22Rv1 (cell line): ENCODE measurements at regions not wholly inside any gene's neighbourhood (a gene's known extent, or its start where the extent isn't known, plus 50 kb on each side); places are given as distances from the start of the nearest gene placed in this dataset.
"Not testable (repeated sequence)": the region's sequence is repeated elsewhere in the genome, so short reads cannot be mapped to it uniquely, and the experiment has no call there.

Source experiments
- H3K27ac ChIP-seq: fragments of 450-650 bp; 2 replicates; pipeline ENCODE4 v1.5.1; 2017
- ZFX ChIP-seq: fragments of 450-650 bp; IDR thresholded peaks from 2 replicates; pipeline ENCODE4 v1.6.1; 2017; ENCODE audit warnings: antibody characterized with exemption, borderline replicate concordance
- TF ChIP-seq, protein P1 (sequence below): fragments of 450-650 bp; IDR thresholded peaks from 2 replicates; pipeline ENCODE4 v1.5.1; 2017; ENCODE audit warnings: mild to moderate bottlenecking

DNA sequence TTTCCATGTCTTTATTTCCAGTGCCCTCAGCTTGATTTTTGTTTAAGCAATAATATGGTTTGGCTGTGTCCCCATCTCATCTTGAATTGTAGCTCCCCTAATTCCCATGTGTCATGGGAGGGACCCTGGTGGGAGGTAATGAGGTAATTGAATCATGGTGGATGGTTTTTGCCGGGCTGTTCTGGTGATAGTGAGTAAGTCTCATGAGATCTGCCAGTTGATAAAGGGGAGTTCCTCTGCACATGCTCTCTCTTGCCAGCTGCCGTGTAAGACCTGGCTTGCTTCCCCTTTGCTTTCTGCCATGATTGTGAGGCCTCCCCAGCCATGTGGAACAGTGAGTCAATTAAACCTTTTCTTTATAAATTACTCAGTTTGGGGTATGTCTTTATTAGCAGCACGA lies 559.6 kb upstream of the ADAMTS5 start:
- TF ChIP-seq ZFX = no peak
- TF ChIP-seq, protein P1, sequence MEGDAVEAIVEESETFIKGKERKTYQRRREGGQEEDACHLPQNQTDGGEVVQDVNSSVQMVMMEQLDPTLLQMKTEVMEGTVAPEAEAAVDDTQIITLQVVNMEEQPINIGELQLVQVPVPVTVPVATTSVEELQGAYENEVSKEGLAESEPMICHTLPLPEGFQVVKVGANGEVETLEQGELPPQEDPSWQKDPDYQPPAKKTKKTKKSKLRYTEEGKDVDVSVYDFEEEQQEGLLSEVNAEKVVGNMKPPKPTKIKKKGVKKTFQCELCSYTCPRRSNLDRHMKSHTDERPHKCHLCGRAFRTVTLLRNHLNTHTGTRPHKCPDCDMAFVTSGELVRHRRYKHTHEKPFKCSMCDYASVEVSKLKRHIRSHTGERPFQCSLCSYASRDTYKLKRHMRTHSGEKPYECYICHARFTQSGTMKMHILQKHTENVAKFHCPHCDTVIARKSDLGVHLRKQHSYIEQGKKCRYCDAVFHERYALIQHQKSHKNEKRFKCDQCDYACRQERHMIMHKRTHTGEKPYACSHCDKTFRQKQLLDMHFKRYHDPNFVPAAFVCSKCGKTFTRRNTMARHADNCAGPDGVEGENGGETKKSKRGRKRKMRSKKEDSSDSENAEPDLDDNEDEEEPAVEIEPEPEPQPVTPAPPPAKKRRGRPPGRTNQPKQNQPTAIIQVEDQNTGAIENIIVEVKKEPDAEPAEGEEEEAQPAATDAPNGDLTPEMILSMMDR = no peak
- H3K27ac ChIP-seq = no peak overlapping the region

DNA sequence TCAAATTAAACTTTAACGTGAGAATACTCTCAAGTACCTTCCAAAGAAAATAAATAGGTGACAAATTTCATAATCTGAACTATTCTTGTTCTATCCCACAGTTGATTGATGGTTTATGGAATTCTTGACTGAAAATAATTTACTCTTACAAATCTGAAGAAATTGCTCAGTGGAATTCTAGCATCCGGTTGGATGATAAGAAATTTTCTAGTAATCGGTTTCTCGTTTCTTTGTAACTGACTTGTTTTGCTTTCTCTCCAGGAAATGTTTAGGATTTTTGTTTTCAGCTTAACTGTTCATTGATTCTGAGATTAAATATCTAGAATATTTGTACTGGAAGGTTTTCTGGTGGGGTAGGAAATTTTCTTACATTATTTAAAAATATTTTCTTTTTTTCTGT lies 558.9 kb upstream of the ADAMTS5 start:
- TF ChIP-seq, protein P1 = no peak
- no peak for TF ChIP-seq ZFX
- no peak overlapping the region for H3K27ac ChIP-seq

DNA sequence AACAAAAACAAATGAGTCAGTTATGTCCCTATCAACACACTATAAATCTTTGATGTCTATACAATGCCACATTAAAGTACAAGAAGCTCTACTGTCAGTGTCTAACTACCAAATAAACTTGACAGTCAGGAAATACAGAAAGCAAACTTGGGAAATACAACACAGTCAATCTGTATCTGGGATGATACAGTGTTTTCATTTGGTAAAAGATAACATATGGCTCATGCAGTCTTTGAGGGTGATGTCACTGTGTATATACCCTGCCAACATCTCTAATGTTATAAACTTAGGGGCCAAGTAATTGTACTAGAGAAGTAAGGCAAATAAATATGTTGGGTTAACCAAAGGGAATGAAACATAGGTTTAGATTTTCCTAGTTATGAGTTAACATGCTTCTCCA lies 552.5 kb upstream of the ADAMTS5 start:
- TF ChIP-seq, protein P1 = no peak
- TF ChIP-seq ZFX = no peak
- no peak overlapping the region for H3K27ac ChIP-seq

DNA sequence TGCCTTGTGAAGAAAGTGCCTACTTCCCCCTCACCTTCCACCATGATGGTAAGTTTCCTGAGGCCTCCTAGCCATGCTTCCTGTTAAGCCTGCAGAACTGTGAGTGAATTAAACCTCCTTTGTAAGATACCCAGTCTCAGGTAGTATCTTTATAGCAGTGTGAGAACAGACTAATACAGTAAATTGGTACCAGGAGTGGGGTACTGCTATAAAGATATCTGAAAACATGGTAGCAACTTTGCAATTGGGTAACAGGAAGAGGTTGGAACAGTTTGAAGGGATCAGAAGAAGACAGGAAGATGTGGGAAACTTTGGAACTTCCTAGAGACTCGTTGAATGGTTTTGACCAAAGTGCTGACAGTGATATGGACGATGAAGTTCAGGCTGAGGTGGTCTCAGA lies 550.3 kb upstream of the ADAMTS5 start:
- not testable (repeated sequence) for H3K27ac ChIP-seq

DNA sequence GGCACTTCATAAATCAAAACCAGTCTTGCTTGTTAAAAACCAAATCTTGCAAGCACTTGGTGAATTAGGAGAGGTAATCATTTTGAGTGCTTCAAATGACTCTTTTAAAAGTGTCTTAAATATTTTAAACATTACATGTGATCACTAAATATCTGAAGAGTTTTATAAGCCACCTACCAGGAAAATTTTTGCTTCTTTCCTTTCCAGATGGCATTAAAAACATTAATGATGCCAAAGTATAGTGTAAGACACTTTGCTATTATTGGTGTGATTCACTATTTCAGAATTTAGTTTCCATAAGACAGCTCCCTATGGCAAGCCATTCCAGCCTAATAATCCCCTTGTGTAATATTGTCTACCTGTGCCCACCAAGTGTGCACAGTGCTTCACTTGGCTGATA lies 548.8 kb upstream of the ADAMTS5 start:
- TF ChIP-seq, protein P1 = no peak
- no peak for TF ChIP-seq ZFX

DNA sequence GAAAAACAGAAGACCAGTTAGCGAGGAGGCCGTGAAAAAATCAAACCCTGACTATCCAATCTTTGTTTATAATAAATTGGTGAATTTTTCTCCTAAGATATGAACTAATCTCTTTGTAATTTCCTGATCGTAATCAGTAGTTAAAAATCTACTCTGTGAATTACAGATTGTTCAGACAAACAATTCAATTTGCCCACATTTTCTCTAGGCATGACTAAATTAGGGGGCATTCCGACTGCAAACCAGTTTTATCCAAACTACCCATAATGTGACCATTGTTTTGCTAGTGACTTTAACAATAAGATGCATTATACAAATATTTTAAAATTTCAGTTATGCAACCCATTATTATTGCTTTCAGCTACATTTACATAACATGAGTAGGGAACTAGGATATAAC lies 546.9 kb upstream of the ADAMTS5 start:
- no peak overlapping the region for H3K27ac ChIP-seq
- TF ChIP-seq, protein P1 = no peak
- TF ChIP-seq ZFX = no peak

More for the DNA sequence above, 548.8 kb upstream of the ADAMTS5 start:
- no peak overlapping the region for H3K27ac ChIP-seq

DNA sequence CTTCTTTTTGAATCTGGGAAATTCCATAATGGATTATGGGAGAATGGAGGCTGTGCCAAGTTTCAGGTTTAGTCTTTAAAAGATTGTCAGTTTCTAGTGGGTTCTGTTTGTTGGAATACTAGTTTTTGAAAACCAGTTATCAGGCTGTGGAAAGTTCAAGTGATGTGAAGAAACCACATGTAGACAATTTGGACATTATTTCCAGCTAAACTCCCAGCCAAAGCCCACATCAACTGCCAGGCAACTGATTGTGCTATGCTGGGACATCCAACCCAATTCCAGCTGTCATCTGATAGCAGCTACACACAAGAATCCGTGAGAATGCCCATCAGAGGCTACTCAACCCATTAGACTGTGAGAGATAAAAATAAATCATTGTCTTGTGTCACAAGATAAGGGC lies 546.1 kb upstream of the ADAMTS5 start:
- TF ChIP-seq, protein P1 = no peak
- TF ChIP-seq ZFX = no peak
- no peak overlapping the region for H3K27ac ChIP-seq

DNA sequence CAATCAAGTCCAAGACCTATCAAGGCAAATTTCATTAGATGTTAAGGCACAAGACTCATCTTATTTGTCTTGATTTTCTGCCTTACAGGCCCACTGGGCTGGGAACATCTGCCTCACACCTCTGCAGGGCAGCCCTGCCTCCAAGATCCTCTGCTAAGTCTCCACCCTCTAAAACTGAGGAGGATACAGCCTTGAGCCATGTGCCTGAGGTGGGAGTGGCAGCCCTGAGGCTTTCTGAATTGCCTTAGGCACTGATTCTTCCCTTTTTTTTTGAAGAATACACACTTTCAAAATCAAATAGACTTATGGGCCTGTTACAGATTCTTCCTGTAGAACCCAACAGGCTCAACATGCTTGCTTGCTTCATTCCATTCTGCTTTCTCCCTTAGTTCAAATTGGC lies 544.3 kb upstream of the ADAMTS5 start:
- TF ChIP-seq ZFX = no peak
- TF ChIP-seq, protein P1 = no peak
- H3K27ac ChIP-seq = no peak overlapping the region
